NCI-H187 treated with DMSO at 0.1 percent for 48 hours (cell line): ENCODE measurements at regions not wholly inside any gene's neighbourhood (a gene's known extent, or its start where the extent isn't known, plus 50 kb on each side); places are given as distances from the start of the nearest gene placed in this dataset.

Experiments used
- DNase-seq: peaks from one replicate; lab custom pipeline; 2025; lab: John Stamatoyannopoulos, UW

DNA sequence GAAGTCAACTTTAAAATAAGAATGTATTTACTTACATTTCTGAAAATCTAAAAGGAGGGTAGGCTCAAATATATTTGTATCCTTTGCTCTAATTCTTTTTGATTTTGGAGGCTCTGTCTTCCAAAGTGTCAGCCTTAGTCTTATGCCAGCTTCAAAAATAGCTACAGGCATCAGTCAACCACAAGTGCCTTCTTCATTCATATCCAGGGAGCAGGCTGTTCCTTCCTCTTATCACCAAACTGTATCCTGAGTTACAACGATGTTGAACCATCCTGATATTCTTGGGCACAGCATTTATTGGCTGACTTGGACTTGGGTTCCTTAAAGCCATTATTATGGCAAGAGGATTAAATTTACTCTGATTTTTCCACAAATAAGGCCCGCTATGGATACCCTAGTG lies 1161.3 kb downstream of the PCDH17 start:
- no peak for DNase-seq

DNA sequence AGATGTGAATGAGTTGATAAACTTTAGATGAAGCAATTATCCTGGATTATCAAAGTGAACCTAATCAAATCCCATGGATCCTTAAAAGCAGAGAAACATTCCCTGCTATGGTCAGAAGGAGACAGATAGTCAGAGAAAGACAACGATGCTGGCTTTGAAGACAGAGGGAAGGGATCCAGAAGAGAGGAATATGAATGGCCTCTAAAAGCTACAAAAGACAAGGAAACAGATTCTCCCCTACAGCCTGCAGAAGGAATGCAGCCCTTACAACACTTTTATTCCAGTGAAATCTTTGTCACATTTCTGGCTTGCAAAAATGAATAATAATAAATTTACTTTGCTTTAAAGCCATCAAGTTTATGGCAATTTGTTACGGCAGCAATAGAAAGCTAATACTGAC lies 1164.2 kb downstream of the PCDH17 start:
- no peak for DNase-seq

DNA sequence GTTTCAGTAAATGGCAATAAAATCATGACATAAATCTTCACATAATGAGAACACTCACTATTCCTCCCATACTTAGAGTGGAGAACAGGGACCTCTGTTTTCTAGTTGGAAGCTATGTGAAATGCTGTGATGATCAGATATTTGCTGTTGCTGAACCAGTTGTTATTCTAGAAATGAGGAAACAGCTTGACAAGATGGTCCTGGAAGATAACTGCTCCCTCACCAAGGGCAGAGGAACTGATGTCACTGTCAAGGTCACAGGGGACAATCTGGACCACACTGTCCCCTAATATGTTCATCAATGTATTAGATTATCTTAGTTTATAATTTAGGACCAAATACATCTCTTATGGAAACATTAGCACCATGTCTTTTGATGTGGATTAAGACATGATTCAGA lies 1173.3 kb downstream of the PCDH17 start:
- DNase-seq, result no peak

DNA sequence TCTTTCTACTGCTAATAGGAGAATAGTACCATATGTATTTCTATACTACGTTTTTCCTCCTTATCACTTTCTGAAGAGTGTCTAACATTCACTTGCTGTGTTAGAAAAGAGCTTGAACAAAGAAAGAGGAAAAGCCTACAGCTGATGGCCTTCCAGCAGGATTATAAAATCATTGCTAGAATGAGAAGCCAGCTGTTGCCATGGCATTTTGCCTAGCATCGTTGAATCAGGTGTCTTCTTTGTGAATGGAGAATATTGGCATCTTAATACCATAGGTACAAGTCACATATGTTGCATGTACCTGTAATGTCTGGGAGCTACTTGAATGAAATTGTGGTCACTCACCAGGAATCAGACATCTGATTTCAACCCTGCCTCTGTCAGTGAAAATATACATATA lies 1174.9 kb downstream of the PCDH17 start:
- no peak for DNase-seq

DNA sequence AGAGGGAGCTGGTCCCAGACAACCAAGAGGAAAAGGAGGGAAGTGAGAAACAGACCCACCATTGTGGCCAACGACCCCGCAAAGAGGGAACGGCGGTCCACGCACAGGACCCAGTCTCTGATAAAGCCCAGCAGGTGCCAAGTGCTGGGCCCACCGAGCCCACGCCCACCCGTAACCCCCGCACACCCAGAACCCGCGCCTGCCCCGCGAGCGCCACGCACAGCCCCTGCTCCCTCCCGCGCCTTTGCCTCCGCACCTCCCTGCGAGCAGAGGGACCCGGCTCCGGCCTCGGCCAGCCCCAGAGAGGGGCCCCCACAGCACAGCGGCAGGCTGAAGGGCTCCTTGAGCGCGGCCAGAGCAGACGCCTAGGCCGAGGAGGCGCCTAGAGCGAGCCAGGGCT lies 1192.2 kb downstream of the PCDH17 start:
- no peak for DNase-seq

DNA sequence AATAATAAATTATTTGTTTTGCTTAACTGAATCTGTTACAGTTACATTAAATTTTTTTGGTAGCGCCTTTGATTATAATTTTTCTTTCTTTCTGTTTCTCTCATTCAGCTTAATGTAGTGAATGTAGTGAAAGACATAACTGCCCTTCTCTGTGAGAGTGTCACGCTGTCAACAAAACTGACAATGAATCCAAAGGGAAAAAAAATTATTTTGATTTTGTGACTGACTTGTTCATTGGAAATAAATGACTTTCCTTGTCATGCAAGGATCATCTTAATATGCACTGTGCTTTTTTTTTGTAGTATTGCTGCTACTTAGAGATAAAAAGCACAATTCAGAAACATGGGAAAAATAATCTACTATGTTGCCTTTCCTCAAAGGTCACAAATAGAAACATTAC lies 1196.4 kb downstream of the PCDH17 start:
- DNase-seq, result no peak

DNA sequence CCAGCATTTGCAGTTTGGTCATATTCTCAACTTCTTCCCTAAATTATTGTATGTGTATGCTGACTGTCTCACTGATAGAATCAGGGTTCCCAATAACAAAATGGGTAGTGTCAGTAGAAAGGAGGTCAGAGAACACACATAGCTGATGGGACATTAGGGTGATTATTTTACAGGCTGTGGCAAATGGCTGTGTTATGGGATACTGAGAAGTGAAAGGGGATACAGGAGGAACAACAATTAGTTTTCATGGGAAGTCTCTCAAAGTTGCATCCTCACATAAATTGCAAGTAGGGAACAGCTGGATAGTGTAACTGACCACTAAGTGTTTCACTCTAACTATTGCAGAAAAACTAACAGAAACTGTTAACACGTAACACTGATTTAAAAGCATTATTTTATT lies 1199.3 kb downstream of the PCDH17 start:
- DNase-seq, result no peak

DNA sequence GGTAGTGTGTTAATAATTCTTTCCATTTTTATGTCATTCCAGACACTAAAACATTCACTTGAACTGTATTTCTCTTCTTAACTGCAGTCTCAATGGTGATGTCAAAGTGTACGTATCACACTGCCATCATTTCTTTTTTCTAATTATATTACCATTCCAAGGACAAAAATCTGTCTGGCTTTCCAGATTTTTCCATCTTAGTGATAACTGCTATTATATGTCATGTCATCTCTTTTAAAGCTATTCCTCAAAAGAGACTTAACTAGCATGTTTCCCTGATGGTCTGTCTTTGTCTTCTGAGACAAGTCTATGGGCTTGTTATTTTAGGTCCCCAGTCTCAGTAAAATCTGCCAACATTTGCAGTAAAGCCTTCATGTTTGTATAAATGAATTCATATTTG lies 1207.1 kb downstream of the PCDH17 start:
- DNase-seq, result no peak

DNA sequence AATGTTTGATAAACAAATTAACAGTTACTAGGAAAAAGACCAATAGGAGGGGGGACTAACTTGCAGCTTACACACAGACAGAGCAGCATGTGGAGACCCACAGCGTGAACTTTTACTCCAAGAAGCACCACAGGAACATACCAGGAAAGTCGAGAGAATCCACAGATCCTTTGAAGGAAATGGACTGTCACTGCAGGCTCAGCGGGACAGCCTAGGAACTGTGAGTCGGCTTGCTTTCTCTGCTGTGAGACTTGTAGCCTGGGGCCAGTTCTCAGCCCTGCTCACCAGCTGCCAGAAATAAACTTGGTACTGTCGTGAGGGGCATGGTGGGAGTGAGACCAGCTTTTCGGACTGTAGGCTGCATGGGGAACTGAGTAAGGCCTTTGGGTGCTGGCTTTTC lies 1211.5 kb downstream of the PCDH17 start:
- no peak for DNase-seq

DNA sequence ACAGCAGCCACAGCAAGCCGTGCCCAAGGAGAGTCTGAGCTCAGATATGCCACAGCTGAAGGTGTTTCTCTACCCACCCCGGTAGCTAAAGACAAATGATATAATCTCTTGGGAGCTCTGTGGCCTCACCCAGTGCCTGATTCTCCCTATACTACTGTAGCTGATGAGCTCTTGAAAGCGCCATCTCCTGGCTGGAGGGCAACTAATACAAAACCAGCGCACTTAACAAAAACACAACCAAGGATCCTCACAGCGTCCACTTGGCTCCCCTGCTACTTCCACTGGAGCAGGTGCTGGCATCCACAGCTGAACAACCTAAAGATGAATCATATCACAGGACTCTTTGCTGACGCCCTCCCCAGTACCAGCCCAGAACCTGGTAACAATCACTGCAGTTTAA lies 1212.0 kb downstream of the PCDH17 start:
- no peak for DNase-seq

DNA sequence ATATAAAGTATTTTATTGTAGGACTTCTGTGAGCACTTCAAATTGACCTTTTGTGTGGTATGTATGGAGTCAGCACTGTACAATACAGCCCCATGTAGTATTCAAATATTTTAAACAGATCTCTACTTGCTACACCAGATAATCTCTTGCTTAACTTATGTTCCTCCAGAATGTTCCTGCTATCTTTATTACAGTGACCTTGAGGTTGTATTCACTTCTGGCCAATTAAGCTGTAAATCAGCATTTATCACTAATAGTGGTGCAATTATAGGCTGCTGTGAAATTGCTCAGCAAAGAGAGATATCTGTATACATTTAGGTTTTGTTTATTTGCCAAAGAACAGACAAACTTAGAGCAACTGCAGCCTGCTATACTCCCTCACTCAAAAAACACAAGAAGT lies 1218.6 kb downstream of the PCDH17 start:
- DNase-seq, result no peak

DNA sequence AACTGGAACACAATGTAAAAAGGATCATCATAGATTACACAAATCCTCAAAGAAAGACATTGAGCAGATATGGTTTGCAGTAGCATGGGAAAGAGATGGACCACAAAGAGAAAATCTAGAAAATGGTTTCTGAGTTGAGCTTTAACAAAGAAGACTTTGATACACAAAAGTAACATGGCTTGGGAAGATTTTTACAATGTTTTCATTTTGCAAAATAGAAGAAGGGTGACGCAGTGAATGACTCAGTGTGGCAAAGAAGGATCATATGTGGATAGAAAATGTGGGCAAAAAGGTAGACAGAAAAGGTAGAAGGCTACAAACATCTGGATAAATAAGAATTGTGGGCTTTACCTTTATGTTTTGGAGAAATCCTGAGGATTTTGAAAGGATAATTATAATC lies 1220.5 kb downstream of the PCDH17 start:
- no peak for DNase-seq

DNA sequence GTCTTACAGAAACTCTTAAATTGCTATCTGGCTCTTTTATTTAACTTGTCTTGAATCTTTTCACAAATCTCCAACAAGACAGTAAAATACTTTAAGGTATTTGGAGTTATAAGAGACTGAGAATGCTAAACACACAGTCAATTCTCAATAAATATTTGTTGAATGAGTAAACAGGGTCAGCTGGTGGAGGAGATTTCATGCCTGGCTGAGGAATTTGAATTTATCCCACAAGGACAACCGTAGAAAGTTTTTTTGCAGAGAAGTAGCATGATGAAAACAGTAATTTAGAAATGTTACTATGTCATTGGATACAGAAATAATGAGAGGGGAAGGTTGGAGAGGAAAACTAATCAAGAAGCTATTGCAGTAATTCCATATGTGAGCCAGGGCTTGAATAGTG lies 1223.7 kb downstream of the PCDH17 start:
- no peak for DNase-seq

DNA sequence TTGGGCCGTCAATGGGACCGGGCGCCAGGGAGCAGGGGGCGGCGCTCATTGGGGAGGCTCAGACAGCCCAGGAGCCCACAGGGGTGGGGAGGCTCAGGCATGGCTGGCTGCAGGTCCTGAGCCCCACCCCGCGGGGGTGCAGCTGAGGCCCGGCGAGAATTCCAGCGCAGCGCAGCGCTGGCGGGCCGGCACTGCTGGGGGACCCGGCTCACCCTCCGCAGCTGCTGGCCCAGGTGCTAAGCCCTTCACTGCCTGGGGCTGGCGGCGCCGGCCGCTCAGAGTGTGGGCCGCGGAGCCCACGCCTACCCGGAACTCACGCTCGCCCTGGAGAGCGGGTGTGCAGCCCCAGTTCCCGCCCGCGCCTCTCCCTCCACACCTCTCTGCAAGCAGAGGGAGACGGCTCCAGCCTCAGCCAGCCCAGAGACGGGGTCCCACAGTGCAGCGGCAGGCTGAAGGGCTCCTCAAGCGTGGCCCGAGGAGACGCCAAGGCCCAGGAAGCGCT lies 1227.4 kb downstream of the PCDH17 start:
- no peak for DNase-seq

DNA sequence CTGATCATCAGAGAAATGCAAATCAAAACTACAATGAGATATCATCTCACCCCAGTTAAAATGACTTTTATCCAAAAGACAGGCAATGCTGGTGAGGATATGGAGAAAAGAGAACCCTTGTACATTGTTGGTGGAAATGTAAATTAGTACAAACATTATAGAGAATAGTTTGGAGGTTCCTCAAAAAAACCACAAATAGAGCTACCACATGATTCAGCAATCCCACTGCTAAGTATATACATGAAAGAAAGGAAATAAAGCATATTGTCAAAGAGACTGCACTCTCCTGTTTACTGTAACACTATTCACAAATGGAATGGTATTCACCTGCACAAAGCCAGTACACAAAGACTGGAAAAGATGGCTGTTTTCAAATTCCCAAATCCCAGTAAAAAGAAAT lies 1233.7 kb downstream of the PCDH17 start:
- no peak for DNase-seq

DNA sequence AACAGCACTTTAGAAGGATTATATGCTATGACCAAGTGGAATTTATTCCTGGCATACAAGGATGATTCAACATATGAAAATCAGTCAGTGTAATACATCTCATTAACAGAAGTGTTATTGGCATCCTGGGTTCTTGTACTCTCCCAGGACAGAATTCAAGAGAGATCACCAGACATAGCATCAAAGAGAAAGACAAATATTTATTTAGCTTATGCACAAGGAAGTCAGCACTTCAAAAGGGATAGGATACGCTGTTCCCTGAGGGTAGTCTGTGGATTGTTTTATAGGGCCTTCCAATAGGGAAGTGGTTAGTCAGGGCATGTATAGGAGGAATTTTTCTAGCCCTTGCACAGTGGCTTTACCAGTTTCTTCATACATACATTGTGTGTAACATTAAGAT lies 1238.0 kb downstream of the PCDH17 start:
- DNase-seq, result no peak

DNA sequence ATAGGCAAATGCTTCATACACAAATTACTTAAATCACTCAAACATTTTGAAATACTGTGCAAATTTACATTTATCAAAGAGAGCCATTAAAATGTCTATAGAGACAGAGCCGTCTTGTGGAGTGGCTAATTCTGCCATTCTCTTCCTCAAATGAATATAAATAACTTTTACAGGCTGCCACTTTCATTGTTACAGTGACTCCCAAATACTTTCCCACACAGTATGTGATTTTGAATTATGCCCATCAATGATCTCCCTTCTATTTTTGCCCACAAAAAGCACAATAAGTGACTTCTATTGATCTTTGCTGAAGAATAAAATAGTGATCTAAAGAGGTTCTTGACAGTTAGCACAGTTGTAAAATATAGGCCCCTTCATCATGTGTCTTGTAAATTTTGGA lies 1244.9 kb downstream of the PCDH17 start:
- DNase-seq, result no peak

DNA sequence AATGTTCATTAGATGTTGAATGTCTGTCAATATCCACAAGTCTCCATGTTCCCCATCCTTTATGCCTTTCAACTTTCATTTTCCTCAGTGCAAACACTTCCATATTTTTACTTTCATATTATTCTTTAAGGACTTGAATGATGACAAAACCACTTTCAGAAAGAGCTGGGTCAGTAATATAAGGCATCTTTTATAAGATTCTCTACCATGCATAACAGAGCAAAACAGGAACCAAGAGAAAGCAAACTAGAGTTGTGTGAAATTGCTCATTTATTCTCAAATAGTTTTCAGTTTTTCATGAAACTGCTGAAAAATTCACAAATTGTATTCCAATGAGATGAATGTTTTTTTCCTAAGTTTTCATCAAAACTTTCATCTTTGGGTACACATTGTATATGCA lies 1247.6 kb downstream of the PCDH17 start:
- no peak for DNase-seq

DNA sequence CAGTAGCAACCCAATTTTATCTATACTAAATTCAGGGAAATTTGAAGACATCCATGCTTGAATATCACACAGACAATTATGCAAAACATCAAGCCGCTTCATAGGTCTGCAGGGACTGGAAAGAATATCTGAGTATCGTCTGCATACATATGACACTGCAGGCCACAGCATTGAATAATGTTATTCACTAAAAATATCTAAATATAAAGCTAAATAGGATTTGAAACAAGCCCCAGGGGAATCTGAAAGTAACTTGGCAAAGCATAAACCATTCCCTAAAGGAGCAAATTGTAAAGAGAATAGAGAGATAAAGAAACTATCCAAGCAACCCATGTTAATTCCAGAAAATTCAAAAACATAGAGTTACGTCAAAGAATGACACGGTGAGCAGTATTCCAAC lies 1251.0 kb downstream of the PCDH17 start:
- DNase-seq, result no peak

DNA sequence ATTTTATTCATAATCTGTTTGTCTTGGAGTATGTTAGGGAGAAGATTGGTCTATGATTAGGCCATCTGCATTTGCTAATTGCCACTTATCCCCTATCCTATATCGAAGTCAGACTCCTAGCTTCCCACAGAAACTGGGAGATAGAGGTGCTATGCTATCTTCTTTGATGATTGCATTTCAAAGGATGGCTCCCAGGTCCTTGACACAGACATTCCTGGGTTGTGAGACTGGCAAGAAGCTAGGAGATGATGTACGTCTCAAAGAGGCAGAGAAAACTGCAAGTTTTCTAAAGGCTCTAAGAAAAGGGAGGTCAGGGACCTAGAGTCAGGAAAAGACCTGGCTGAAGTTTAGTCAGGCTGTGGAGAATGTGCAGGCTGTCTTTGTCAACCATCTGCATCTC lies 1251.9 kb downstream of the PCDH17 start:
- no peak for DNase-seq

DNA sequence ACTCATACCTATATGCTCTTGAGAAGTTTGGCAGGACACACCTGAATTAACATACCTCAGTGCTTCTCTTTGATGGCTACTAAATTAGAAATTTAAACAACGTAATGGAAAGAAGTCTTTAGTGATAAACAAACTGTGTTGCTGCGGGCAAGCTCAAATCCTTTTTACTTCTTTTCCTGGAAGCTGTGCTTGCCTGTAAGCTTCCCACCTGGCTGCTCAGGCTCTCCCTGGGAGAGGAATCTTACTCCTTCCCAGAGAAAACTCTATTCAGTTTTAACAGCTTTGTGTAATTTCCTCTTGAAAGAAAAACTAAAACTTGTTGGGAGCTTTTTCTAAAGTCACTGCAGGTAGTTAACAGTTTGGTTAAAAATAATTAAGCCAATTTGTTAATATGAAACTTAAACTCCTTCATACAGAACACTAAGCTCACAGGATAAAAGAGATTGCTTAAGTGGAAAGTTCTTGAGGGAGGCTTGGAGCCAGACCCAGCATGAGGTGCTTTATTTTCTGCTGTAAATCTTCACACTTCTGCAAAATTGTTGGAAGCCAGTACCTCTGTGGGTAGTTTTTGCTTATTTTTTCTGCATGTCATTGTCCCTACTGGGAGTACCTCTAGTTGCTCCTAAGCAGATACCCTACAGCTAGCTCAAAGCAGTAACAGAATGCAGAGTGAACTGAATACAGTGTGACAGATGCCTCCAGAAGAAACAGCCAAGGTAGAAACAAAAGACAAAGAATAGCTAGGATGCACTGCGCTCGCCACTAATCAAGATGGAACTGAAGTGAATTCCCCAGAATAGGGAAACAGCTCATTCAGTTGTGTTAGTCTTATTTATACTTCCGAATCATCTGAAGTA lies 1253.0 kb downstream of the PCDH17 start:
- no peak for DNase-seq

DNA sequence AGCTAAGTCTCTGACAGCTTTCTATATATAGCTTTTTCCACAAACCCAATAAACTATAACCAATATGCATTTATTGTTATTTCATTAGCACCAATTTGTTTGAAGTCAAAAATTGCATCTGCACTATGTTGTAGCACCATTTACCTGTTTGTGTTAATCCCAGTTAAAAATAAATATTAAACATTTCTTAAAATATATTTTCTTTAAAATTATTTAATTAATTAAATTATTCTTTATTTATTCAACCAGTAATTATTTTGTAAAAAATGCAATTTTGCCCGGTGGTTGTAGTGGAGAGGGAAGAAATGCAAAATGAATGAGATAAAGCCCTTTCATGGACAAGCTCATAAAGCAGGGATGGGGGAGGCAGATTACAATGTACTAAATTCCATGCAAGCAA lies 1257.9 kb downstream of the PCDH17 start:
- no peak for DNase-seq

DNA sequence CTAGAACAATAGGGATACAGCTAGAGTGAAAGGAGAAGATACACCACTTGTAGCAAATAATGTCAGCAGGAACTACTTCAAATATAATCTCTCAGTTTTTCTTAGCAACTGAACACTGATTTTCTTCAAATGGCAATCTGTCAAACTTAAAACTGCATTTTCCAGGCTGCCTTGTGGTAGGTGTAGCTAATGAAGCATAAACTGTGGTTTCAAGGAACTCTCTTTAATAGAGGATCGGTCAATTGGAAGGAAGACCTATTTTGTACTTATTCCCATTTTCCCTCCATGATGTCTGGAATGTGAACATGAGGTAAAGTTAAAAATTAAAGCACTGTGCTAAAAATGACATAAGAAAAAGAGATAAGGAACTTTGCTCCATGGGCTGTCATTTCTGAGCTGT lies 1261.9 kb downstream of the PCDH17 start:
- no peak for DNase-seq

DNA sequence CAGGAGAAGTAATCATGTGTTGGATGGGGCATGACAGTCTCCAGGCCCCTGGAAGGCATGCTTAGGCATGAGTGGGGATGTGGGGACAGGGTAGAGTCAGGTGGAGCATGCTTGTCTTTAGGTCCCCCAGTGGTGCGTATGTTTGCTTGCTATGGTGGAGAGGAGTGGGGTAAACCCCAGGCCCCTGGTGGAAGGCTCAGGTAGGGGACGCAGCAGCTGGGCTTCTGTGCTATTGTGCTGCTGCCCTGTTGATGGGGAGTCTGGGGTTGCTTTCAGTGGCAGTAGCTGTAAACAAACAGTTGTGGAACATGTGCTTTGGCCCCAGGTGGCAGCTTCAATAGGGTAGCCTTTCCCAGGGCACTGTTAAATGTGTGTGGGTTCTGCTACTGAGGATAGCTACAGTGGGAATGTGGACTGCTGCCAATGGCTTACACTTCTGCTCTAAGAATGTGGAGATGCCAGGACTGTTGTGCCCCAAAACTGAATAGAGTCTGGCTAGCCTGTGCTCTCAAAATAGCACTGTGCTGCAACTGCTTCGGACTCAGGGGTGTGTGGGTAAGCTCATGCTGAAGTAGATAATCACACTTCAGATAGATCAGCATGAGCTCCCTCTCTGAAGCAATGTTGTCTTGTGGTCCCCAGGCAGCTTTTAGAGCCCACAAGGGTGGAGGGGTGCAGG lies 1257.3 kb downstream of the DIAPH3 start:
- no peak for DNase-seq
